H1 (cell line): ENCODE measurements at regions not wholly inside any gene's neighbourhood (a gene's known extent, or its start where the extent isn't known, plus 50 kb on each side); places are given as distances from the start of the nearest gene placed in this dataset.

Experiments
- CBX8 ChIP-seq: fragments of 300-800, 300-1000 bp; sonication (generic); IDR thresholded peaks from 2 replicates; pipeline ENCODE4 v1.7.1; 2016; ENCODE audit warnings: low read depth, low read length, borderline replicate concordance
- HDAC2 ChIP-seq, 2 experiments: fragments of 300-600 bp in 1 of 2; sonication (generic) in 1 of 2; IDR thresholded peaks; 2 replicates each; pipeline ENCODE4 v1.6.1; 2011 to 2012; ENCODE audit warnings: low read depth in 2 of 2, low read length in 2 of 2, mild to moderate bottlenecking in 2 of 2, moderate library complexity in 2 of 2, borderline replicate concordance in 1 of 2, inconsistent platforms in 1 of 2
- NANOG ChIP-seq: IDR thresholded peaks from 2 replicates; pipeline ENCODE4 v1.6.1; 2011; ENCODE audit warnings: low read length, low read depth, mild to moderate bottlenecking, inconsistent platforms; ENCODE audit not compliant: insufficient read depth, poor library complexity, severe bottlenecking
- POLR2A ChIP-seq, 2 experiments: IDR thresholded peaks; 1 replicate in 1 of 2; 2 replicates in 1 of 2; pipeline ENCODE4 v1.6.1; 2011; ENCODE audit warnings: low read depth in 2 of 2, low read length in 2 of 2, mild to moderate bottlenecking in 2 of 2; ENCODE audit errors: control extremely low read depth in 1 of 2
- SP2 ChIP-seq: IDR thresholded peaks from 2 replicates; pipeline ENCODE4 v1.6.1; 2012; ENCODE audit warnings: mild to moderate bottlenecking, low read length, inconsistent platforms
- TF ChIP-seq, protein P1 (sequence below): IDR thresholded peaks from 2 replicates; pipeline ENCODE4 v1.6.1; 2011; ENCODE audit warnings: low read length, improper control_type of control experiment

DNA sequence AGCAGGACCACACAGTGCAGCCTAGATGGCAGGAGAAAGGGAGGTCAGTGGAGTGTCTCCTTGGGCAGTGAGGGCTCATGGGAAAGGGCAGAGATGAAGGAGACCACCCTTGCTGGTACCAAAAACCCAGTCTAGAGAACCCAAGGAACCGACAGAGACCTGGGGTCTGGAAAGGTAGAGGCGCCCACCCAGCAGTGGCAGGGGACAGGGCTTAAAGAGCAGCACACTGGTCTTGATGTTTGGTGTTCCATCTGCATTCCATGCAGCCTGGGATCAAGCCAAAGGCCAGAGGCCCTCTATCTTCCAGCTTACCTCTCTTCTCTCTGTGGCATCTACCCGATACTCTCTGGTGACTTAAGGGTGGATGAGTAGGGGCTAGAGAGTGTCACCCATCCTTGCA lies 127.5 kb downstream of the PJA1 start (continued):
- no peak for TF ChIP-seq CBX8
- no peak for TF ChIP-seq POLR2A (IDR thresholded peaks at IDR 0.05; ENCODE audit: control extremely low read depth in 1 of 2, low read depth in 2 of 2, low read length in 2 of 2)
- TF ChIP-seq, protein P1, sequence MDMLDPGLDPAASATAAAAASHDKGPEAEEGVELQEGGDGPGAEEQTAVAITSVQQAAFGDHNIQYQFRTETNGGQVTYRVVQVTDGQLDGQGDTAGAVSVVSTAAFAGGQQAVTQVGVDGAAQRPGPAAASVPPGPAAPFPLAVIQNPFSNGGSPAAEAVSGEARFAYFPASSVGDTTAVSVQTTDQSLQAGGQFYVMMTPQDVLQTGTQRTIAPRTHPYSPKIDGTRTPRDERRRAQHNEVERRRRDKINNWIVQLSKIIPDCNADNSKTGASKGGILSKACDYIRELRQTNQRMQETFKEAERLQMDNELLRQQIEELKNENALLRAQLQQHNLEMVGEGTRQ, result no peak
- no peak for TF ChIP-seq SP2
- TF ChIP-seq NANOG, result no peak
- no peak for TF ChIP-seq HDAC2 (IDR thresholded peaks at IDR 0.05; ENCODE audit: borderline replicate concordance in 1 of 2, low read depth in 2 of 2, low read length in 2 of 2)
- TF ChIP-seq, all 59 proteins: peak for 0
